WI38 (cell line): ENCODE measurements at regions not wholly inside any gene's neighbourhood (a gene's known extent, or its start where the extent isn't known, plus 50 kb on each side); places are given as distances from the start of the nearest gene placed in this dataset.

Source experiments
- H3K4me3 ChIP-seq: 2 replicates; pipeline ENCODE4 v1.5.1; 2011; ENCODE audit warnings: low read depth, mild to moderate bottlenecking, control low read depth, low read length
- TF ChIP-seq, protein P1 (sequence below): IDR thresholded peaks from 2 replicates; pipeline ENCODE4 v1.5.1; 2012; ENCODE audit warnings: low read depth, mild to moderate bottlenecking, control low read depth, low read length

DNA sequence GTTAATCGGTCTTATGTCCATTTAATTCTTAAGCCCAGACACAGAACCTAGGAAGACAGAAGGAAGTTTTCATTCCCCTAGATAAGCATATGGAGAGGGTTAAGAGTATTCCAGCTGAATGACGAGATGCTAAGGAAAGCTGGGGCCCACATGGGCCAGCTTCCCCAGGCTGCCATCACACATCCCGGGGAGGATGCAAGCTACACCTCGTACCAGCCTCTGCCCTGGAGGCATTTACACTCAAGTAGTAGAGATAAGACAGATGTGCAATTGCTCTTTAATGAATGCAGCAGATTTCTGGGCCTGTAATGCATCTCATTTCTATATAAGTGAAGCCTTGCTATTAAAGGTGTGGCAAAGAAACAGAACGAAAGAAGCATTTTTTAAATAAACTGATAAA lies 144.5 kb downstream of the MEX3B start:
- TF ChIP-seq, protein P1, sequence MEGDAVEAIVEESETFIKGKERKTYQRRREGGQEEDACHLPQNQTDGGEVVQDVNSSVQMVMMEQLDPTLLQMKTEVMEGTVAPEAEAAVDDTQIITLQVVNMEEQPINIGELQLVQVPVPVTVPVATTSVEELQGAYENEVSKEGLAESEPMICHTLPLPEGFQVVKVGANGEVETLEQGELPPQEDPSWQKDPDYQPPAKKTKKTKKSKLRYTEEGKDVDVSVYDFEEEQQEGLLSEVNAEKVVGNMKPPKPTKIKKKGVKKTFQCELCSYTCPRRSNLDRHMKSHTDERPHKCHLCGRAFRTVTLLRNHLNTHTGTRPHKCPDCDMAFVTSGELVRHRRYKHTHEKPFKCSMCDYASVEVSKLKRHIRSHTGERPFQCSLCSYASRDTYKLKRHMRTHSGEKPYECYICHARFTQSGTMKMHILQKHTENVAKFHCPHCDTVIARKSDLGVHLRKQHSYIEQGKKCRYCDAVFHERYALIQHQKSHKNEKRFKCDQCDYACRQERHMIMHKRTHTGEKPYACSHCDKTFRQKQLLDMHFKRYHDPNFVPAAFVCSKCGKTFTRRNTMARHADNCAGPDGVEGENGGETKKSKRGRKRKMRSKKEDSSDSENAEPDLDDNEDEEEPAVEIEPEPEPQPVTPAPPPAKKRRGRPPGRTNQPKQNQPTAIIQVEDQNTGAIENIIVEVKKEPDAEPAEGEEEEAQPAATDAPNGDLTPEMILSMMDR = no peak
- no peak overlapping the region for H3K4me3 ChIP-seq

DNA sequence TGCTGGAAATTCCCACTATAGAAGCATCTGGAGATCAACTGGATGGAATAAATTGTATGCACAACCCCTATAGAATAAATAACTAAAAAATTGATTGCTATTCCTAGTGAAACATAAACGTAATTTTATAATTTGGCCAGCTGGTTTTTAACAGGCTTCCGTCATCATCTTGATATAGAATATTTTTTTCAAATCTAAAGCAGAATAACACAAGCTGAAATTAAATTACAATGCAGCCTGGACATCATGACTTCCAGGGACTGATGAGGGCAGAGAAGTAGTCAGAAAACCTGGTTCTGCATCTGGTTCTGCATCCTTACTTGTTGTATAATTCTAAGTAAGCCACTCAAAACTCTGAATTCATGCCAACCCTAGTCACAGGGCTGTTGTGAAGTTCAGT lies 146.1 kb downstream of the MEX3B start:
- H3K4me3 ChIP-seq = no peak overlapping the region
- TF ChIP-seq, protein P1 = no peak

DNA sequence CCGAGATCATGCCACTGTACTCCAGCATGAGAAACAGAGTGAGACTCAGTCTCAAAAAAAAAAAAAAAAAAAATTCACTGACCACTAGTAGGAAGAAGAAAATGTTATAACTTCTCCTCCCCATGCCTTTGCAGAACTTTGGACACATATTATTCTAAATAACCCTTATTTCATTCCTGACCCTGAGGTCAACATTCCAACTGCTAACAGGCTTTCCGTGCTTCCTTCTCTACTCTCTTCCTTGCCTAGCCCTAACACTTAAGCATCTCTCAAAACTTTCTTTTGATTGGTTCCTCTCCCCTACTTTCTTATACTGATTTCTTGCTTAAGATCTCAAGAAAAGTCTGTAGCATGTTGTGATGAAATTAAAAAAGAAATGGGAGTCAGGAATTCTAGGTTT lies 146.8 kb downstream of the MEX3B start:
- TF ChIP-seq, protein P1 = no peak

DNA sequence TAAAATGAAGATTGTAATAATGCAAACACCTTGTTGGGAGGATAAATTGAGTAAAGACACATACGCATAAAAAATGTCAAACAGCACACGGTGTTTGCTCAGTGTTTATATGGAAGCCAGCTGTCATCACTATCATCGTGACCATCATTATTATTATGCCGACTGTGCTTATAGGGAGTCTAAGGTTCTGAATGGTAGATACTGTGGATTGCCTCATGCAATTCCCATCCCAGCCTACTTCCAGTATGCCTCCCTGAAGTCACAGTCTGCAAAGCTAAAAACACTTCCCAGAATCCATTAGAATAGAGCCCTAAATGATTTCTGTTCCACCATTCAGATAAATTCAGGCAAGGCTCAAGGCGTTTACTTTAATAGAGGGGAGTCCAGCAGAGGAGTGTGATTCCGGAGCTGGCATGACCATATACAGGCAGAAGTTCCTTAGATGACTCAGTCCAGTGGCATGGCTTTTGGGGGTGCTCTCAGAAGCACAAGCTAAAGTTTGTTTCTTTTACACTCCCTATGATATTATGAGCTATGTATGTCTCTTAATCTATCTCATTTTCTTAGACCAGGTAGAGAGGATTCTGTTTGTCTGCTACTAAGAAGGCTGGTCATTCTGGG lies 148.7 kb downstream of the MEX3B start:
- TF ChIP-seq, protein P1 = no peak
- 0 out of 2 replicates have a peak overlapping the region, but pooled peaks have one; percentile 23 for H3K4me3 ChIP-seq

More for the DNA sequence above, 146.8 kb downstream of the MEX3B start:
- no peak overlapping the region for H3K4me3 ChIP-seq

DNA sequence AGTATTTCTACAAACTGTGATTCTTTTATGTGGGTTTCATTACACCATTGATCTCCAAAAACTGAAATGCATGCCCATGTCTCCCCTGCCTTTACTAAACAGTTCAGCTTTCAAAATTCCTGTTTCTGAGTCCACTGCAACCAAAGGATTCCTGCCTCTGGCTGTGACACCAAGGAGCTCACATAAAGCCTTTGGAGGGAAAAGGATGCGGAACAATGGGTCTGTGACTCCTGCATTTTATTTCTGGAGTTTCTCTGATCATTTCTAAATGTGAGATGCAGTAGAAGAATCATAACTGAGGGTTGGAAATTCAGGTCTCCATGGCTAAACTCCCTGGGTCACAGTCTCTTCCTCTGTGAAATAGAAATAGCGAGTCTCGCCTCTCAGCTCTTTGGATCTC lies 149.5 kb downstream of the MEX3B start:
- H3K4me3 ChIP-seq = no peak overlapping the region
- TF ChIP-seq, protein P1 = no peak

DNA sequence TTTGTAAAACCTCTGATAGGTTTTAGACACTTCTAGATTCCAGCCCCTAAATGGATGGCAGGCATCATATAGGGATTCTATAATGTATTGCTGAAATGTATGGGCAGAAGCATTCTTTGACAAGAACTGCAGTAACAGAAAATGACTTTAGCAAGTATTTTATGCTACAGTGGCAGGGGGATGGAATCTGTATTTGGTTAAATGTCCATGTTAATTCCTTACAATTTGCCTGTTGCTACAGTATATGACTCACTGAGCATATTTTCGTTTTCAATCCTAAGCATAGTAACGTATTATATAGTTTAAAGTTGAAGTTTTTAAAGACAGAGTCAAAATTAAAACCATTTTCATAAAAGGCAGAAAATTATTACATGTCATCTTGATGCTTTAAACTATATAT lies 150.1 kb downstream of the MEX3B start:
- no peak overlapping the region for H3K4me3 ChIP-seq
- TF ChIP-seq, protein P1 = no peak

DNA sequence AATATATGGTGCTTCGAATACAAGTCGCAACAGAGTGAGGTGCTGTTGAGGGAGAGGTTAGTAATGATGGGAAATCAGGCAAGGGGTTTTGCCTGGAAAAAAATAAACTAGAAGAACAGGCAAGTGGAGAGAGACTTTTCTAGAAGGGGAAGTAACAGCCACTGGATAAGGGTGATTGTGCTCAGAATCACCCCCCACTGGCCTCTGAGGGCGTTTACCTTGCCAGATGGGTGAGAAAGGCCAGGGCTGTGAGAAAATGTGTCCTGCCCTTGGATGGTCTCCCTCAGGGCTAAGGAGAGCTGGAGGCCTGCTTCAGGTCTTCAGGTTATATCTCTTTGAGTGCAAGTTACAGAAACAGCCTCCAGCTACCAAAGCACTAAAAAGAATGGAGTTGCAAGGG lies 151.8 kb downstream of the MEX3B start:
- TF ChIP-seq, protein P1 = no peak
- H3K4me3 ChIP-seq = no peak overlapping the region
